Sigmoid colon (tissue), 4 donors: ENCODE measurements at regions not wholly inside any gene's neighbourhood (a gene's known extent, or its start where the extent isn't known, plus 50 kb on each side); places are given as distances from the start of the nearest gene placed in this dataset.

Source experiments
- CTCF ChIP-seq, 4 experiments: fragments of 450-650 bp in 3 of 4; fragments of 200-600 bp in 1 of 4; IDR thresholded peaks; one replicate each; pipeline ENCODE4 v1.5.1; 2016 to 2019; ENCODE audit warnings: antibody characterized with exemption in 4 of 4, mild to moderate bottlenecking in 3 of 4, moderate library complexity in 2 of 4
- EP300 ChIP-seq, 4 donors: sonication (generic); formaldehyde crosslinking; IDR thresholded peaks; one replicate each; pipeline ENCODE4 v1.6.1; 2017; ENCODE audit warnings: antibody characterized with exemption in 4 of 4
- POLR2A ChIP-seq, 2 donors: fragments of 450-650 bp; IDR thresholded peaks; one replicate each; pipeline ENCODE4 v1.6.1; 2016; ENCODE audit warnings: antibody characterized with exemption in 2 of 2, mild to moderate bottlenecking in 2 of 2, moderate library complexity in 2 of 2

GRCh38 chr15:85314633-85315032 is 65.8 kb upstream of the AKAP13 start:
- TF ChIP-seq CTCF (IDR thresholded peaks at IDR 0.05), result no peak
- no peak for TF ChIP-seq EP300 (IDR thresholded peaks at IDR 0.05)
- no peak for TF ChIP-seq POLR2A (IDR thresholded peaks at IDR 0.05)
